HepG2 (cell line): ENCODE measurements at regions not wholly inside any gene's neighbourhood (a gene's known extent, or its start where the extent isn't known, plus 50 kb on each side); places are given as distances from the start of the nearest gene placed in this dataset.
A peak's percentile ranks its signal among the peaks of the same experiment; 100 is the strongest.

ENCODE experiments used
- CAMTA2 ChIP-seq: sonication (generic); formaldehyde crosslinking; IDR thresholded peaks from 2 replicates; pipeline ENCODE4 v1.4.0; 2020; ENCODE audit warnings: mild to moderate bottlenecking, missing genetic modification reagents, borderline replicate concordance
- CENPX ChIP-seq: sonication (generic); formaldehyde crosslinking; IDR thresholded peaks from 2 replicates; pipeline ENCODE4 v1.9.0; 2021; ENCODE audit warnings: mild to moderate bottlenecking, missing genetic modification reagents, moderate library complexity
- CTCF ChIP-seq: sonication (generic); formaldehyde crosslinking; IDR thresholded peaks from 2 replicates; pipeline ENCODE4 v1.5.0; 2020; ENCODE audit warnings: mild to moderate bottlenecking, missing genetic modification reagents, moderate library complexity
- GATAD1 ChIP-seq: IDR thresholded peaks from 2 replicates; pipeline ENCODE4 v1.6.1; 2016; ENCODE audit warnings: missing genetic modification reagents, missing compliant biosample characterization
- GATAD2A ChIP-seq: IDR thresholded peaks from 2 replicates; pipeline ENCODE4 v1.6.1; 2016
- HMGXB4 ChIP-seq, 2 experiments: sonication (generic) in 1 of 2; formaldehyde crosslinking in 1 of 2; IDR thresholded peaks; 2 replicates each; pipeline versions ENCODE4 v1.4.0 to v1.6.1; 2018 to 2020; ENCODE audit warnings: missing genetic modification reagents in 2 of 2, borderline replicate concordance in 1 of 2, low read depth in 1 of 2, mild to moderate bottlenecking in 1 of 2, missing biosample characterization in 1 of 2
- MED8 ChIP-seq: sonication (generic); formaldehyde crosslinking; IDR thresholded peaks from 2 replicates; pipeline ENCODE4 v1.8.1; 2023; ENCODE audit warnings: mild to moderate bottlenecking, missing genetic modification reagents; ENCODE audit not compliant: insufficient replicate concordance
- MLXIP ChIP-seq: sonication (generic); formaldehyde crosslinking; IDR thresholded peaks from 2 replicates; pipeline ENCODE4 v1.9.0; 2021; ENCODE audit warnings: missing genetic modification reagents, borderline replicate concordance
- PHF8 ChIP-seq: sonication (generic); formaldehyde crosslinking; IDR thresholded peaks from 2 replicates; pipeline ENCODE4 v1.5.0; 2020; ENCODE audit warnings: missing genetic modification reagents
- SMYD3 ChIP-seq: sonication (generic); formaldehyde crosslinking; IDR thresholded peaks from 2 replicates; pipeline ENCODE4 v1.8.1; 2023; ENCODE audit warnings: mild to moderate bottlenecking, missing genetic modification reagents
- TCF12 ChIP-seq, 2 experiments: fragments of 450-650 bp in 1 of 2; sonication (generic) in 1 of 2; formaldehyde crosslinking in 1 of 2; IDR thresholded peaks; 2 replicates each; pipeline versions ENCODE4 v1.6.1 to v1.8.0; 2017 to 2022; ENCODE audit warnings: antibody characterized with exemption in 1 of 2, mild to moderate bottlenecking in 1 of 2, missing genetic modification reagents in 1 of 2, moderate library complexity in 1 of 2
- ZBTB21 ChIP-seq: sonication (generic); formaldehyde crosslinking; IDR thresholded peaks from 2 replicates; pipeline ENCODE4 v1.4.0; 2020; ENCODE audit warnings: missing genetic modification reagents
- ZBTB49 ChIP-seq: sonication (generic); formaldehyde crosslinking; IDR thresholded peaks from 2 replicates; pipeline ENCODE4 v1.4.0; 2020; ENCODE audit warnings: missing genetic modification reagents, borderline replicate concordance
- ZBTB8A ChIP-seq: sonication (generic); formaldehyde crosslinking; IDR thresholded peaks from 2 replicates; pipeline ENCODE4 v1.4.0; 2020; ENCODE audit warnings: mild to moderate bottlenecking, low read depth, missing genetic modification reagents, borderline replicate concordance
- ZNF24 ChIP-seq: fragments of 450-650 bp; IDR thresholded peaks from 2 replicates; pipeline ENCODE4 v1.6.1; 2017; ENCODE audit warnings: antibody characterized with exemption, mild to moderate bottlenecking
- ZNF552 ChIP-seq: sonication (generic); formaldehyde crosslinking; IDR thresholded peaks from 2 replicates; pipeline ENCODE4 v1.9.0; 2022; ENCODE audit warnings: missing genetic modification reagents, mild to moderate bottlenecking, borderline replicate concordance
- ZSCAN21 ChIP-seq: sonication (generic); formaldehyde crosslinking; IDR thresholded peaks from 2 replicates; pipeline ENCODE4 v1.8.0; 2022; ENCODE audit warnings: mild to moderate bottlenecking, missing genetic modification reagents, moderate library complexity, borderline replicate concordance

GRCh38 chr6:4008324-4009047 lies 70.5 kb downstream of the FAM217A start (continued):
- TF ChIP-seq ZNF24 (peak; percentile 35; the same call in 1 of the 2 replicates), TCF12 (IDR thresholded peaks at IDR 0.05) (no peak), TCF12 (CRISPR knock-in tag; IDR thresholded peaks at IDR 0.05) (no peak), GATAD2A (CRISPR knock-in tag) (peak; percentile 47; the same call in 1 of the 2 replicates), CENPX (CRISPR knock-in tag) (no peak), MED8 (CRISPR knock-in tag) (no peak), ZBTB8A (CRISPR knock-in tag) (no peak), ZNF552 (CRISPR knock-in tag) (no peak), MLXIP (CRISPR knock-in tag) (no peak), SMYD3 (CRISPR knock-in tag) (peak; percentile 70; the same call in 1 of the 2 replicates), CTCF (CRISPR knock-in tag) (peak; percentile 76), PHF8 (no peak), GATAD1 (no peak), ZSCAN21 (CRISPR knock-in tag) (no peak), ZBTB49 (CRISPR knock-in tag) (no peak), HMGXB4 (CRISPR knock-in tag; IDR thresholded peaks at IDR 0.05; ENCODE audit: borderline replicate concordance in 1 of 2, low read depth in 1 of 2) (0 out of 4 replicates have a peak, but pooled peaks of 1 of the 2 experiments have one; percentile 19), CAMTA2 (no peak), ZBTB21 (CRISPR knock-in tag) (peak; percentile 70; the same call in 1 of the 2 replicates)
